Mononuclear cell (primary cell): ENCODE measurements at regions not wholly inside any gene's neighbourhood (a gene's known extent, or its start where the extent isn't known, plus 50 kb on each side); places are given as distances from the start of the nearest gene placed in this dataset.
"Not testable (repeated sequence)": the region's sequence is repeated elsewhere in the genome, so short reads cannot be mapped to it uniquely, and the experiment has no call there.

Source experiments
- H3K27me3 ChIP-seq: 2 replicates; pipeline ENCODE4 v1.6.0; 2011; ENCODE audit warnings: low read length, control low read depth; ENCODE audit not compliant: insufficient read depth
- H3K4me1 ChIP-seq: 2 replicates; pipeline ENCODE4 v1.5.1; 2011; ENCODE audit warnings: mild to moderate bottlenecking, low read length, control low read depth; ENCODE audit not compliant: insufficient read depth
- H3K4me3 ChIP-seq: 2 replicates; pipeline ENCODE4 v1.5.1; 2011; ENCODE audit warnings: mild to moderate bottlenecking, low read length, moderate library complexity
- H3K9me3 ChIP-seq: 2 replicates; pipeline ENCODE4 v1.5.1; 2011; ENCODE audit warnings: low read depth, mild to moderate bottlenecking, control low read depth, low read length

DNA sequence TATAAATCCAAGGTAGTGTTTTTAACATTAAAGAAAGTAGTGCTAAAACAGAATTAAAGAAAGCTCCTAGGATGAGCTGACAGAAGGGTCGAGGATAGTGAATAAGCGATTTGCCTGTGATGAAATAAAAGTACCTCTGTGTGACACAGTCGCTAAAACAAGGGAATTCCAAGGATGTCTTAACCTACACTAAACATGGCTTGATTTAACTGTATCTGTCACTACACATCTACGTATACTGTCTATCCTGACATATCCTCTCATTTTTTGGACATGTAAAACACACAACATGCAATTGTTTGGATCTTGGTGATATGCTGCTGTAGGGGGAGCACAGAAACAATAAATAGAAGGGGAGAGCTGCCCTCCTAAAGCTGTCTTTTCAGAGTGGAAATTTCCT is 580.8 kb upstream of the SLC8A1 start:
- H3K27me3 ChIP-seq, result no peaks in the 10 kb centered on the region
- no peaks in the 10 kb centered on the region for H3K9me3 ChIP-seq
- H3K4me1 ChIP-seq, result no peaks in the 10 kb centered on the region
- H3K4me3 ChIP-seq, result no peak overlapping the region

DNA sequence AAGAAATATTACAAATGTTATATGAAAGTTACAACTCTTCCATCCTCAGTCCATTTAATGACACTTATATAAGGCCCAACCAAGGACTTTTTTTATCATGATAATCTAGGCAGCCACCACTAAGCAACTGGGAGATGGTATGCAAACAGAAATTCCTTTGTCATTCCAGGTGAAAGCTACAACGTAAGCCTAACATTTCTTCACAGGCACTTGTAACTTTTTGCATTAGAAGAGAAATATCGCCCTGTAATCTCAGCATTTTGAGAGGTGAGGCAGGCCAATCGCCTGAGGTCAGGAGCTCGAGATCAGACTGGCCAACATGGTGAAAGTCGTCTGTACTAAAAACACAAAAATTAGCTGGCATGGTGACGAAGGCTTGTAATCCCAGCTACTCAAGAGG is 581.2 kb upstream of the SLC8A1 start:
- Histone ChIP-seq H3K27me3 (no peaks in the 10 kb centered on the region), H3K4me3 (no peak overlapping the region), H3K9me3 (no peaks in the 10 kb centered on the region), H3K4me1 (no peaks in the 10 kb centered on the region)

DNA sequence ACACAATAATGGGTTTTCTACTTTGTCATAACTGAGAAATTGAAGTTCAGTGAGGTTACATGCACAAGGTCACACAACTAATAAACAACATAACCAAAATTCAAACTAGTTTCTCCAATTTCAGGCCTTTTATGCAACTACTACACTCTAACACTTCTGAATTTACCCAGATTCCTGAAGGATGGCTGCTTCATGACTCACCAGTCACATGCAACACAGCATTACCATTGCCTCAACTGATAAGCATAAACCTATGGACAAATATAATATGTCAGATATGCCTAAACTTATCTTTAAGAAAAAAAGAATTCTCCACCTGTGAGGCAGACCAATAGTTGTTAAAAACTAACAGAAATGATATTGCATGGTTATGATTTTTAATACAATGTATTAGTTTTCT is 586.5 kb upstream of the SLC8A1 start:
- Histone ChIP-seq H3K9me3 (no peaks in the 10 kb centered on the region), H3K27me3 (no peaks in the 10 kb centered on the region), H3K4me3 (no peak overlapping the region), H3K4me1 (no peaks in the 10 kb centered on the region)

DNA sequence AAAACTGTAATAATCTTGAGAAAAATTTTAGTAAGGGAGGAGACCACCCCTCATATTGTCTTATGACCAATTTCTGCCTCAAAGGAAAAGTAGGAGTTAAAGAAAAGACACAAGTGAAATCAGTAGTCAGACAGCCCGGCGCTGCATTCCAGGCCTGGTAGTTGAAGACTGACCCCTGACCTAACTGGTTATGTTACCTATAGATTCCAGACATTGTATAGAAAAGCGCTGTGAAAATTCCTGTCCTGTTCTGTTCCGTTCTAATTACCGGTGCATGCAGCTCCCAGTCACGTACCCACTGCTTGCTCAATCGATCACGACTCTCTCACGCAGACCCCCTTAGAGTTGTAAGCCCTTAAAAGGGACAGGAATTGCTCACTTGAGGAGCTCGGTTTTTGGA is 587.9 kb upstream of the SLC8A1 start:
- not testable (repeated sequence) for H3K27me3 ChIP-seq, H3K9me3 ChIP-seq, H3K4me1 ChIP-seq, H3K4me3 ChIP-seq

DNA sequence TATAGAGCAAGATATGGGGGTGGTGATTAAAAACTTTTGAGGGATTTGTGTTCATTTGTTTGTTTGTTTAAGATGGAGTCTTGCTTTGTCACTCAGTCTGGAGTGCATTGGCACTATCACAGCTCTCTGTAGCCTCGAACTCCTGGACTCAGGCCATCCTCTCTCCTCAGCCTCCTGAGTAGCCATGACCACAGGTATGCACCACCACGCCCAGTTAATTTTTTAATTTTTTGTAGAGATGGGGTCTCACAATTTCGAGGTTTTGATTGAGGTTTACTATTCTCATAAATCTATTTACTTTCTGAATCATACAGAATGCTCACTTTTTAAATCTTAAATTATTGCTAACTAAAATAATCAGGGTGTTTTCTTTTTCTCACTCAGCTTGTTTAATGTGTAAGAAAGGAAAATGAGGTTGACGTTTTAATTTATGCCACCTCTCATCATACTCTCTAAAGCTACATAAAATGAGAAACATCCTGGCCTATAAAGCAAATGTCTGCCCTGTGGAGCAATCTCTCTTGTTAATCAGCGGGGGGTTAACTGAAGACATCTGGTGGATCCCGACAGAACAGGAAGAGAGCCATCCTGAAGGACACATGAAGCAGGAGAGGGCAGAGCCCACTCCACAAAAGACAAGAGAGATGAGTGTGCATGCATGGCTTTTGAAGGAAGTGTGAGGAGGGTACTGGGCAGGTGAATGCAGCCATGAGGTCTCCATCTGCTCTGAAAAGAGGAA is 589.1 kb upstream of the SLC8A1 start:
- Histone ChIP-seq H3K4me3 (no peak overlapping the region), H3K27me3 (no peaks in the 10 kb centered on the region), H3K4me1 (no peaks in the 10 kb centered on the region), H3K9me3 (no peaks in the 10 kb centered on the region)

DNA sequence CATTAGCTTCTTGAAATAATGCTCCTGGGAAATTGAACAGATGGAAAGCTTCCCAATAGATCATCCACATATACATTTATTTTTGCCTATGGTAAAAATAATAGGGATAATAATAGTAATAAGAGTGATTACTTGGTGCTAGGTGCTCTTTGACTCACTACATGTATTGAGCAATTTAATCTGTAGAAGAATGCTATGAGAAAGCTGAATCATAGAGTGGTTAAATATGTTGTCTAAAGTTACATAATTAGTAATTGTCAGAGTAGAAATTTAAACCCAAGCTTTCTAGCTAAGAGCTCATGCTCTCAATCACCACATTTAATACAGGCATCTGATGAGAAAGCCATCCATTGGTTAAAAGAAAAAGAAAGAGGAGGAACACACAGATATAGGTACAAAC is 590.5 kb upstream of the SLC8A1 start:
- H3K9me3 ChIP-seq, result no peaks in the 10 kb centered on the region
- H3K4me1 ChIP-seq, result no peaks in the 10 kb centered on the region
- H3K27me3 ChIP-seq, result no peaks in the 10 kb centered on the region
- H3K4me3 ChIP-seq, result no peak overlapping the region

DNA sequence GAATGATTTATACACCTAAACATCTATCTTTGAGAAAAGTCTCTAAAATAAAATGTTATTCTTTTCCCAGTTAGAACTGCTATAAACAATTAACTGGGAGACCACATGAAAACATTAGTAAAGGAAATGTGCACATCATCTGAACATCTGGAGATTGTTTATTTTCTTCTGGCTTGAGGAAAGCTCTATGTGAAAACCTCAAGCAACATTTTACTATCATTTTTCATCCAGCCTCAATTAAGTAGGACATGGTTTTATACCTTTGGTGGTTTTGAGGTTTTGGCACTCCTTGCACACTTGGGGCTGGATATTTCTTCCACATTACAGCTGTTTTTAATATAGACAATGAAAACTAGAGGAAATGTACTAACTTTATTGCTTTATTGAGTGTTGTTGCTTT is 609.5 kb upstream of the SLC8A1 start:
- Histone ChIP-seq H3K4me1 (no peaks in the 10 kb centered on the region), H3K27me3 (no peaks in the 10 kb centered on the region), H3K4me3 (no peak overlapping the region), H3K9me3 (no peaks in the 10 kb centered on the region)

DNA sequence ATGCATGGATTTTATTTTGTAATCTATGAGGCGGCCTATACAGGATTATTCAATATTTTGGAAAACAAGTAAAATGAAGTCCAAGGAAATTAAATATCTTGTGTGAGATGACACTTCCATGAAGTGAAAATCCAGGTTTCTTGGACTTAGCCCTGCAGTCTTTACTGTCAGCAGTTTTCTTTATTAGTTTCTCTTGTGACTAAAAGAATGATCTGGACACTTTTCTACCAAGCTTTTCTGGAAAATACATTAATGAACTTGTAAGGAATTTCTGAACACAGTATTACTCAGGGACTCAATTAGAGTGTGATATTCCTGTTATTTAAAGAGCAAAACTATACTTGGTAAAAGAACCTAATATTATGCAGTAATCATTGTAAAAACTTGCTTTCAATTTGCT is 610.4 kb upstream of the SLC8A1 start:
- Histone ChIP-seq H3K9me3 (no peaks in the 10 kb centered on the region), H3K27me3 (no peaks in the 10 kb centered on the region), H3K4me1 (no peaks in the 10 kb centered on the region), H3K4me3 (no peak overlapping the region)

DNA sequence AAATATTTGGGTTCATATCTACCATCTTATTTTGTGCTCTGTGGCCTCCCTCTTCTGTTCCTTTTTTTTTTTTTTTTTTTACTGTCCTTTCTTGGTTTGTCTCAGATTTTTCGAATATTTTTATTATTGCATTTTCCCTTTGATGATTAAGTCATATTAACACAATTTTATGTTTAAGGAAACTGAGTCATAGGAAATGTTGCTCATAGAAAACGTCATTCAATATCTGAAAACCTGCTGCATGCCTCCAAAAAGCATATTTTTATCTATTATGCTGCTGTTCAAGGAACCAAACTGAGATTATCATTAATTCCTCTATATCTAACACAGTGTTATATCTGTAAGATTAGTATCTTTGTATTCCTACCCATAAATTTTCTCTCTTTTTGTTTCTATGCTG is 614.3 kb upstream of the SLC8A1 start:
- no peaks in the 10 kb centered on the region for H3K4me1 ChIP-seq
- H3K27me3 ChIP-seq, result no peaks in the 10 kb centered on the region
- H3K9me3 ChIP-seq, result no peaks in the 10 kb centered on the region
- no peak overlapping the region for H3K4me3 ChIP-seq

DNA sequence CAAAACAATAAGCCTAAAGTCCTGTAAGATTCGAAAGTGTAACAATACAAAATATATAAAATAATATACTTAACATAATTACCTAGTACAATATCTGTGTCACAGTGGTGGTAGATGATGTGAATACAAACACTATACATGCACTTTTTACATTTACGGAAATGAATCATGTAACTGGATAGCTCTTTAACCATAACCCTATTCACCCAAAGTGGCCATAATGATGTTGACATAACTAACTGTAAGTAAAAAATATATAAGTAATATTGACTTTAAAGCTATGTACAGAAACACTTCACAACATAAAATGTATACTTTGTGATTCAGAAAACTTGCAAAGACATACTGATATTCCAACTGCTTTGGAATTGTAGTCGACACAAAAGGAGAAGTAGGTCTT is 616.9 kb upstream of the SLC8A1 start:
- H3K9me3 ChIP-seq, result no peaks in the 10 kb centered on the region
- H3K27me3 ChIP-seq, result no peaks in the 10 kb centered on the region
- H3K4me3 ChIP-seq, result no peak overlapping the region
- no peaks in the 10 kb centered on the region for H3K4me1 ChIP-seq

DNA sequence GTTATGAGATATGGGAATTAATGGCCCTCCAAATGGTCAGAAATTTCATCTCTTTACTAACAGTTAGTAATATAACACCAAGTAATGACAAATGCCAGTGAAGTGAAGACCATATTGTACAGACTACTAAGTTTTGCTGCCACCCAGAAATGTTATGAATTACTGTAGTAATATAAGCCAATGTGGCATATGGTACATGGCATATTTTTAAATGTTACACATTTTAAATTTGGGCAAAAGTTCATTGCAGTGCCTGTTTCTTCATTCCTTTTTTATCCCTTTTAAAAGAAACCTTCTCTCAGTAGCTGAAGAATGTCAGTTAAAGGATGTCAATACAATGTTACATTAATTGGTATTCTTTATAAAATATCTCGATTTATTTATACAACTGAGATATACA is 626.5 kb upstream of the SLC8A1 start:
- no peaks in the 10 kb centered on the region for H3K4me1 ChIP-seq
- no peak overlapping the region for H3K4me3 ChIP-seq
- H3K27me3 ChIP-seq, result no peaks in the 10 kb centered on the region
- no peaks in the 10 kb centered on the region for H3K9me3 ChIP-seq

DNA sequence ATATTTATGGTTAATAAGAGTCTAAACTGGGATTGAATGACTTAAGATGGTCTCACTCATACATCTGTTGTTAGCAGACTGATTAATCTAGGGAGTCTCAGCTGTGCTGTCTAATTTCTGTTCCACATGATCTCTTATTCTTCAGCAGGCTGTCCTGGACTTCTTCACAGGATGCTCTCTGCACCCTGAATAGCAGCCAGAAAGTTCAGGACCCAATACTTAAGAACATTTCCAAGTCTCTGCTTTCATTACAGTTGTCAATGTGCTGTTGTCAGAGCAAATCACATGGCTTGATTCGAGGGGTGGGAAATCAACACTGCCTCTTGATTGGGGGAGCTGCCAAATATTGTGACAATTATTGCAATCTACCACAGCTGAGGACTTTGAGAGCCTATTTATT is 627.1 kb upstream of the SLC8A1 start:
- no peaks in the 10 kb centered on the region for H3K27me3 ChIP-seq
- H3K4me3 ChIP-seq, result no peak overlapping the region
- H3K9me3 ChIP-seq, result no peaks in the 10 kb centered on the region
- no peaks in the 10 kb centered on the region for H3K4me1 ChIP-seq

DNA sequence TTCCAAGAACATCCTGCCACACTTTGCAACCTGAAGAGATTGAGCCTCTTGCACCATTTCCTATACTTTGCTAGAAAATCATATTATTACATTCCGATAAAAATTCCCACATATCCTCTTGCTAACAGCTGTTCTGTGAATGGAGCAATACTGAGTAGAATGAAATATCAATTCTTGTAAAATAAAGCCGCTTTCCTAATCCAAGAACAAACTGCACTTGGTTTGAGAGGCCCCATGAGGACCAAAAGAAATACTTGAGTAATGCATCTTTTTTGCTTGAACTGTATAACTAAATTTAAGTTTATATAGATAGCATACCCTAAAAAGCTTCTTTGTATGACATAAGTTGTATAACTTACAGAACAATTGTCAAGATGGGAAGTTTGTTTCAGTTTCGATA is 632.4 kb upstream of the SLC8A1 start:
- Histone ChIP-seq H3K4me3 (no peak overlapping the region), H3K27me3 (no peaks in the 10 kb centered on the region), H3K4me1 (no peaks in the 10 kb centered on the region), H3K9me3 (no peaks in the 10 kb centered on the region)

DNA sequence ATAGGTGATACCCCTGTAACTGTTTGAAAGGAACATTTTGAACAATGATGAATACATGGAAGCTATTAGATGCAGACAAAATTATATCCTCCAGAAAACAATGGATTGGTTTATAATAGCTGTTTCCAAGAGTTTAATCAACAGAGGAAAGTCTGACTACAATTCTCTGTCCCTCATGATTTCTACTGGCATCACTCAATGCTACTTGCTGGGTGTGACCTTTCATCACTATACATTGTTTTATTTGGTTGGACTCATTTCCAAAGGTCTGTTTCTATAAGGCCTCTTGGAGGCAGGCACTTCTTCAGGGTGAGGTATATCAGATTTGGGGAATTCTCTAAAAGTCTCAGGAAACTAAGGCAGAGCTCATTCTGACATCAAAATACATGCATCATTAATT is 636.1 kb upstream of the SLC8A1 start:
- Histone ChIP-seq H3K27me3 (no peaks in the 10 kb centered on the region), H3K9me3 (no peaks in the 10 kb centered on the region), H3K4me1 (no peaks in the 10 kb centered on the region), H3K4me3 (no peak overlapping the region)

DNA sequence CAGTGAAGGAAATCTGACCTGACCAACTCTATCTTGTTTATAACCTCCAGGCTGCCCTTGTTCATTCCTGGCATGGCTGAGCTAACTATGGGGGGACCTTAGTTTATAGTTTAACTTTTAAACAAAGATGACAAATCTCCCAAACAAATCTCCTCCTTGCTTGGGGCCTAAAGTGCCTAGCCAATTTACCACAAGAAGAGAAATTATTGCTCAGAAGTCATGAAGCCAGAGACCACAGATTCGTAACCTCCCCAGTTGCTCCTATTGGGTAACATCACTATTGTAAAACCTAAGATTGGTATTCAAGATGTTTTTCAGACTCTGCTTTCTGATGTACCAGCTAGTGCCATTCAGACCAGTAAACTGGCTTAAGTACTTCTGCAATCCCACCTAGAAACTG is 649.4 kb upstream of the SLC8A1 start:
- Histone ChIP-seq H3K27me3 (no peaks in the 10 kb centered on the region), H3K9me3 (no peaks in the 10 kb centered on the region), H3K4me1 (no peaks in the 10 kb centered on the region), H3K4me3 (no peak overlapping the region)

DNA sequence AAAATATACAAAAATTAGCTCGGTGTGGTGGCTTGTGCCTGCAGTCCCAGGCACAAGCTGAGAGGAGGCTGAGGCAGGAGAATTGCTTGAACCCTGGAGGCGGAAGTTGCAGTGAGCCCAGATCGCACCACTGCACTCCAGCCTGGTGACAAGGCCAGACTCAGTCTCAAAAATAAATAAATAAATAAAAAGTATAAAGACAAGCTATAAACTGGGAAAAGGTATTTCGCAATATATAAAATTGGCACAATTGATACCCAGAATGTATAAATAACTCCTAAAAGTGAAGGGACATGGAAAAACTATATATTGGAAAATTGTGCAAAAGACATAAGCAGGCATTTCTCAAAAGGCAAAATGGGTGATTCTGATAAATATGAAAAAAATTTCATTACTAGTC is 657.9 kb upstream of the SLC8A1 start:
- Histone ChIP-seq H3K4me1 (no peaks in the 10 kb centered on the region), H3K27me3 (no peaks in the 10 kb centered on the region), H3K4me3 (no peak overlapping the region), H3K9me3 (no peaks in the 10 kb centered on the region)
